ENCODE measurements at regions not wholly inside any gene's neighbourhood (a gene's known extent, or its start where the extent isn't known, plus 50 kb on each side); places are given as distances from the start of the nearest gene placed in this dataset.

DNA sequence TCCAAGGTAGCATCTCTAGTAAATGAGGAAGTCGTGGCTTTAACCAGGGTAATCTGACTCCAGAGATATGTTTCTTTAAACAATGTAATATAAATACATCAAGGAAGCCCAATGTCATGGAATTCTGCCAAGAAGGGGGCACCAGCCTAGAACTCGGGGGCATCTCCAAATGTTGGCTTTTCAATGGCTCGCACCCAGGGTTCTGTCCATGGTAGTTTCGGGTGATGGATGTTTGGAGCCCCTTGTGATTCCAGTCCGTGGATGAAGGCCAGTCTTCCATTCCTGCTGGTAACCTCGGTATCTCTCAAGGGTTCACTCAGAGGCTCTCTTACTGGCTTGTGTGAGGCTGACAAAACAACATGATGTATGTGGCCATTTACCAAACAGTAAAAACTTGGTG is 91.7 kb upstream of the SPHKAP start:
- TF ChIP-seq, protein P1, sequence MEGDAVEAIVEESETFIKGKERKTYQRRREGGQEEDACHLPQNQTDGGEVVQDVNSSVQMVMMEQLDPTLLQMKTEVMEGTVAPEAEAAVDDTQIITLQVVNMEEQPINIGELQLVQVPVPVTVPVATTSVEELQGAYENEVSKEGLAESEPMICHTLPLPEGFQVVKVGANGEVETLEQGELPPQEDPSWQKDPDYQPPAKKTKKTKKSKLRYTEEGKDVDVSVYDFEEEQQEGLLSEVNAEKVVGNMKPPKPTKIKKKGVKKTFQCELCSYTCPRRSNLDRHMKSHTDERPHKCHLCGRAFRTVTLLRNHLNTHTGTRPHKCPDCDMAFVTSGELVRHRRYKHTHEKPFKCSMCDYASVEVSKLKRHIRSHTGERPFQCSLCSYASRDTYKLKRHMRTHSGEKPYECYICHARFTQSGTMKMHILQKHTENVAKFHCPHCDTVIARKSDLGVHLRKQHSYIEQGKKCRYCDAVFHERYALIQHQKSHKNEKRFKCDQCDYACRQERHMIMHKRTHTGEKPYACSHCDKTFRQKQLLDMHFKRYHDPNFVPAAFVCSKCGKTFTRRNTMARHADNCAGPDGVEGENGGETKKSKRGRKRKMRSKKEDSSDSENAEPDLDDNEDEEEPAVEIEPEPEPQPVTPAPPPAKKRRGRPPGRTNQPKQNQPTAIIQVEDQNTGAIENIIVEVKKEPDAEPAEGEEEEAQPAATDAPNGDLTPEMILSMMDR (IDR thresholded peaks at IDR 0.05; ENCODE audit: insufficient read depth, low read length, poor library complexity, severe bottlenecking): no peak
- DNase-seq (ENCODE audit: extremely low read depth, insufficient read length): no peak
- no peaks in the 10 kb centered on the region for H3K36me3 ChIP-seq (ENCODE audit: control insufficient read depth, insufficient read depth, low read length)
- no peaks in the 10 kb centered on the region for H3K27me3 ChIP-seq (replicated peaks; ENCODE audit: control insufficient read depth, insufficient read depth, low read length)
- H3K4me3 ChIP-seq (replicated peaks; ENCODE audit: low read depth, low read length): no peak overlapping the region

DNA sequence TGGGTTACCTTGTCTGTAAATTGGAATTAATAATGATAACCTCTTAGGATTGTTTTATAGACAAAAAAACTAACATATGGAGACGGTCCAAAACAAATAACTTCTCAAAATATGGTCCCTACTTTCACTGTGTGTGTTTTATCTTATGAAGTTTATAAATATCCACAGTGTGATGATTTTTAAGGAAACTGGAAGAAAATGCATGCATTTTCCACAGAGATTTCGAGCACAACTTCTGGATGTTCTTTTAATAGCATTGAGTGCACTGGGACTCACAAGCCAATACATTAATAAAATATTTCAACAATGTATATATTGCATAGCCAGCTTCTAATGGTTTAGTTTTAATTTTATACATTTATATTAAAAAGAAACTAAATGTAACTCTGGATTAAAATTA is 87.9 kb upstream of the SPHKAP start:
- Histone ChIP-seq H3K36me3 (ENCODE audit: control insufficient read depth, insufficient read depth, low read length) (no peaks in the 10 kb centered on the region), H3K27me3 (replicated peaks; ENCODE audit: control insufficient read depth, insufficient read depth, low read length) (no peaks in the 10 kb centered on the region), H3K4me3 (replicated peaks; ENCODE audit: low read depth, low read length) (no peak overlapping the region)
- DNase-seq (ENCODE audit: extremely low read depth, insufficient read length): no peak
- TF ChIP-seq, protein P1 (IDR thresholded peaks at IDR 0.05; ENCODE audit: insufficient read depth, low read length, poor library complexity, severe bottlenecking): no peak

DNA sequence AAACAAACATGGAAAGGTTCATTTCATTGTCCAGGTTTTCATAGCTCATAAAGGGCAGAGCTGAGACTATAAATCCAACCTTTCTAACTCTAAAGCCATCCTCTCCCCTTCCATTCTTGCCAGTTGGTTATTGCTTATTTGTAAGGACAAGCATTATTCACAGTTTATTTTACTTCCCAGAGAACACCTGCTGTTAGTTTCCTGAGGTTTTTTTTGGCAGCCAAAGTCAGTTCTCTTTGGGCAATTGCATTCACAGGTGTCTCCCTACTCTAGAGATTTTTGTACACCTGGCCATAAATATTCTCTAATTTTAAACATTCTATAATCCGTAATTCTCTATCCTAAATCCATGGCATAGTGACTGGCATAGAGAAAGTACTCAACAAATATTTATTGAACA is 87.3 kb upstream of the SPHKAP start:
- H3K27me3 ChIP-seq (replicated peaks; ENCODE audit: control insufficient read depth, insufficient read depth, low read length): no peaks in the 10 kb centered on the region
- DNase-seq (ENCODE audit: extremely low read depth, insufficient read length): no peak
- TF ChIP-seq, protein P1 (IDR thresholded peaks at IDR 0.05; ENCODE audit: insufficient read depth, low read length, poor library complexity, severe bottlenecking): no peak

DNA sequence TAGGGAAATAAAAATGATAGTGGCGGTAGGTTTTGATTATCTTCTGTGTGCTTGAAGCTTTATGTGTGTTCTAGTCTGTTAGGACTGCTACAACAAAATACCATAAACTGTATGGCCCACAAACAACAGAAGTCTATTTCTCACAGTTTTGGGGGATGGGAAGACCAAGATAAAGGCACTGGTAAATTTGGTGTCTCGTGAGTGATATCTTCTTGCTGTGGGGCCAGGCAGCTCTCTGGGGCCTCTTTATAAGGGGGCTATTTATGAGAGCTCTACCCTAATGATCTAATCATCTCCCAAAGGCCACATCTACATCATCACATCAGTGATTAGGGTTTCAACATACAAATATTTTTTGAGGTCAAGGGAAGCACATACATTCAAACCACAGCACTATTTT is 86.8 kb upstream of the SPHKAP start:
- DNase-seq (ENCODE audit: extremely low read depth, insufficient read length): no peak
- H3K4me3 ChIP-seq (replicated peaks; ENCODE audit: low read depth, low read length): no peak overlapping the region
- H3K27me3 ChIP-seq (replicated peaks; ENCODE audit: control insufficient read depth, insufficient read depth, low read length): no peaks in the 10 kb centered on the region
- TF ChIP-seq, protein P1 (IDR thresholded peaks at IDR 0.05; ENCODE audit: insufficient read depth, low read length, poor library complexity, severe bottlenecking): no peak
- no peaks in the 10 kb centered on the region for H3K36me3 ChIP-seq (ENCODE audit: control insufficient read depth, insufficient read depth, low read length)

More for the DNA sequence above, 87.3 kb upstream of the SPHKAP start:
- no peak overlapping the region for H3K4me3 ChIP-seq (replicated peaks; ENCODE audit: low read depth, low read length)
- no peaks in the 10 kb centered on the region for H3K36me3 ChIP-seq (ENCODE audit: control insufficient read depth, insufficient read depth, low read length)

DNA sequence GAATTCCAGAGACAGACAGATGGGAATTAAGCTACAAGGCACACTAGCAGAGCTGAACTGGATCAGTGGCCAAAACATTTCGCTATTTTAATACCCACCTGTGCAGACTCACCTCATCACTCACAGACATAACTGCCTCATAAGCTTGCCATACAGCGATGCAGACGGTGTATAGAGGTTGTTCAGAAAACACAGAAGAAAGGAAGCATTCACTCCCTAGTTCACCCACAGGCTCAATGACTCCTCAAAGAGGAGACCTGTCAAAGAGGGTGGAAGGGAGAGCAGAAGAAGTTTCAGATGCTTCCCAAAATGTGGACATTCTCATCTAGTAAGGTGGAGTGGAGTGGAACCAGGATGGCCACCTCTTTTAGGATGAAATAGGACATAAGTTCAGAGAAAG is 81.7 kb upstream of the SPHKAP start:
- no peak for DNase-seq (ENCODE audit: extremely low read depth, insufficient read length)
- TF ChIP-seq, protein P1 (IDR thresholded peaks at IDR 0.05; ENCODE audit: insufficient read depth, low read length, poor library complexity, severe bottlenecking): no peak
- no peaks in the 10 kb centered on the region for H3K27me3 ChIP-seq (replicated peaks; ENCODE audit: control insufficient read depth, insufficient read depth, low read length)
- no peaks in the 10 kb centered on the region for H3K36me3 ChIP-seq (ENCODE audit: control insufficient read depth, insufficient read depth, low read length)
- H3K4me3 ChIP-seq (replicated peaks; ENCODE audit: low read depth, low read length): no peak overlapping the region

DNA sequence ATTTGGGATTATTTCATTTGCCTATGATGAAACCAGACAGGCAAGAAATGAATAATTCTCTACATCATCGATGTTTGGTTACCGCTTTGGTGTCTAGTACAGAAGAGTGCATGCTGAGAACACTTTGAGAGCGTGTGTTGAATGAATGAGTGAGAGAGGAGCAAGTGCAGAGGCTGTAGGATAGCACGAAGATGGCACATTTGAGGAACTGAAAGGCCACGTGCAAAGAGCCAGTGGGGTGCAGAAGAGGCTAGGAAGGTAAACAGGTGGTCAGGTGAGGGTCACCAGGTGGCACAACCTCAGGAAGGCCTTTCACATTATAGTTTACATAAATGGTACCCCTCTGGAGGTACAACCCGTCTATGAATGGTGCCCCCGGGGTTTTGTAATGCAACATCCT is 80.1 kb upstream of the SPHKAP start:
- no peak overlapping the region for H3K4me3 ChIP-seq (replicated peaks; ENCODE audit: low read depth, low read length)
- TF ChIP-seq, protein P1 (IDR thresholded peaks at IDR 0.05; ENCODE audit: insufficient read depth, low read length, poor library complexity, severe bottlenecking): no peak
- no peaks in the 10 kb centered on the region for H3K27me3 ChIP-seq (replicated peaks; ENCODE audit: control insufficient read depth, insufficient read depth, low read length)
- no peak for DNase-seq (ENCODE audit: extremely low read depth, insufficient read length)
- H3K36me3 ChIP-seq (ENCODE audit: control insufficient read depth, insufficient read depth, low read length): no peaks in the 10 kb centered on the region

All from GM06990 (cell line).